ENCODE measurements at regions not wholly inside any gene's neighbourhood (a gene's known extent, or its start where the extent isn't known, plus 50 kb on each side); places are given as distances from the start of the nearest gene placed in this dataset.

GRCh38 chr1:36532810-36533401 lies 50.2 kb upstream of the CSF3R start:
- no peak for TF ChIP-seq CTCF (conservative IDR thresholded peaks at IDR 0.05; ENCODE audit: low read depth, low read length)
- TF ChIP-seq EZH2 (IDR thresholded peaks at IDR 0.05; ENCODE audit: borderline replicate concordance, low read depth, low read length, poor library complexity, severe bottlenecking): no peak

Data from A673 (cell line).